Upper lobe of left lung (tissue), 4 donors: ENCODE measurements at regions not wholly inside any gene's neighbourhood (a gene's known extent, or its start where the extent isn't known, plus 50 kb on each side); places are given as distances from the start of the nearest gene placed in this dataset.

Source experiments
- EP300 ChIP-seq, 4 donors: sonication (generic); formaldehyde crosslinking; IDR thresholded peaks; one replicate each; pipeline ENCODE4 v1.5.1; 2017; ENCODE audit warnings: antibody characterized with exemption in 4 of 4, control low read depth in 2 of 4
- TF ChIP-seq, protein P1 (sequence below), 6 experiments: fragments of 450-650 bp in 4 of 6; fragments of 200-600 bp in 2 of 6; sonication (generic) in 2 of 6; IDR thresholded peaks; one replicate each; pipeline ENCODE4 v1.5.1; 2016 to 2019; ENCODE audit warnings: antibody characterized with exemption in 6 of 6

- TF ChIP-seq EP300 (IDR thresholded peaks at IDR 0.05) = no peak
- TF ChIP-seq, protein P1, sequence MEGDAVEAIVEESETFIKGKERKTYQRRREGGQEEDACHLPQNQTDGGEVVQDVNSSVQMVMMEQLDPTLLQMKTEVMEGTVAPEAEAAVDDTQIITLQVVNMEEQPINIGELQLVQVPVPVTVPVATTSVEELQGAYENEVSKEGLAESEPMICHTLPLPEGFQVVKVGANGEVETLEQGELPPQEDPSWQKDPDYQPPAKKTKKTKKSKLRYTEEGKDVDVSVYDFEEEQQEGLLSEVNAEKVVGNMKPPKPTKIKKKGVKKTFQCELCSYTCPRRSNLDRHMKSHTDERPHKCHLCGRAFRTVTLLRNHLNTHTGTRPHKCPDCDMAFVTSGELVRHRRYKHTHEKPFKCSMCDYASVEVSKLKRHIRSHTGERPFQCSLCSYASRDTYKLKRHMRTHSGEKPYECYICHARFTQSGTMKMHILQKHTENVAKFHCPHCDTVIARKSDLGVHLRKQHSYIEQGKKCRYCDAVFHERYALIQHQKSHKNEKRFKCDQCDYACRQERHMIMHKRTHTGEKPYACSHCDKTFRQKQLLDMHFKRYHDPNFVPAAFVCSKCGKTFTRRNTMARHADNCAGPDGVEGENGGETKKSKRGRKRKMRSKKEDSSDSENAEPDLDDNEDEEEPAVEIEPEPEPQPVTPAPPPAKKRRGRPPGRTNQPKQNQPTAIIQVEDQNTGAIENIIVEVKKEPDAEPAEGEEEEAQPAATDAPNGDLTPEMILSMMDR (IDR thresholded peaks at IDR 0.05) = no peak
Observed at GRCh38 chr5:34530637-34531036, 125.5 kb upstream of the RAI14 start.
